HG03520 (cell line): ENCODE measurements at regions not wholly inside any gene's neighbourhood (a gene's known extent, or its start where the extent isn't known, plus 50 kb on each side); places are given as distances from the start of the nearest gene placed in this dataset.
"Not testable (repeated sequence)": the region's sequence is repeated elsewhere in the genome, so short reads cannot be mapped to it uniquely, and the experiment has no call there.

ENCODE experiments used
- ATAC-seq: cut with Tn5 transposase; IDR thresholded peaks from one replicate; pipeline ENCODE4 v1.9.1; 2021; ENCODE audit warnings: mild to moderate bottlenecking, moderate library complexity; ENCODE audit not compliant: unreplicated experiment

DNA sequence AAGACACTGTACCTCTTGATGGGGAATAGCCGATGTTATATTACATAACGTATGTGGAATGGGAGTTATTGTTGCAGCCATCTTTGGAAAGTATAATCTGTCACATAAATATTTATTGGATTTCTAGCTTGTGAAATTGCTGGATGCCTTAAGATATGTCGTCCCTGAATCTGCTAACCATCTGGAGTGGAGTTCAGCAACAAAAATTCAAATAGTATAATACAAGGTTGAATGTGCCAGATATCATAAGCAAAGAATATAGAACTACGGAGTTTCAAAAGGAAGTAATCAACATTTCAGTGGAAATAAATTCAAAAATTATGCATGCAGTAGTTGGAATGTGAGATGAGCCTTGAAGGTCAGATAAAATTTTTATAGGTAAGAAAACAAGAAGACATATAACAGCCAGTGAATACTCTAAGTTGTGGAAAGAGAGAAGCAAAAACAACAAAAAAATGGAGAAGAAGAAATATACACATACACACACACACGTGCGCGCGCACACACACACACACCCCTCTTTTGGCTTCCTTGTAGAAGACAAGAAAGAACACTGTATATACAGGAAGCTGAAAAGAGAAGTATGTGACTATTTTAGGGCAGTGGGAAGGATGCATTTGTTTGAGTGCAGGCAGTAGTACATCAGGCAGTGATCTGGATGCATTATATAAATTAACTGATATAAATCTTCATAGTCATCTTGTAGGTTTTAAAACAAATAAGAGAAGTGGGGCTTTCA, 516.7 kb downstream of the KCNT2 start:
- ATAC-seq: no peak

DNA sequence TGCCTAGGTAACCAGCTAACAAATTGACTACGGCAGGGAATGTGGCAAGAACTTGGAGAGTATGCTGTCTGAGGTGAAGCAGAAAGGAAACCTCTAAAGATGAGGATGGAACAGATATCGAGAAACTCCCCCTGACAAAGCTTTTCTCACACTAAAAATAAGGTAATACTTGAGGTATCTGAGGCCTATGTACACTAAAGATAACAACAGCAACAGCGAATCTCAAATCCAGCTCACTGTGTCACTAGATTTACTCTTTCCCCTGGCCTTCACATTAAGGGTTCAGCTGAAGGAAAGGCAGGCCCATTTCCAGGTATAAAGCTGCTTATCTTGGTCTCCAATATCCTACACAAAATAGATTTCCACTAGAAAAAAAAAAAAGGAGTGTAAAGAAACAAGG, 518.0 kb downstream of the KCNT2 start:
- no peak for ATAC-seq

DNA sequence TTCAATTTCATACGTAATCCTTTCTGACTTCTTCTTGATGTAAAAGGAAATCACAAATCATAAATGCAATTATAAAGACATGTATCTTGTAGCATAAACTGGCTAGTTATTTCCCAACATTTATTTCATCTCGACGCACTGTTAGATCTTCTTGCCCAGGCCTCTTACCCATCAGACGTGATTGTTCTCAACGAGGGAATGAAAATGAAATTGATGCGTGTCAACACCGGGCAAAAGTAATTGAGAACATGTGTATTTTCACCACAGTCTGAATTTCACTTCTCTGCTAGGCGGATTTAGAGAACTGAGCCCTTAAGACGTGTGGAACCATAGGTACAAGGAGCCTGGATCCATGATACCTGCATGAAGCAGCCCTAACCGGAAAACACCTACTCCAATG, 519.7 kb downstream of the KCNT2 start:
- no peak for ATAC-seq

DNA sequence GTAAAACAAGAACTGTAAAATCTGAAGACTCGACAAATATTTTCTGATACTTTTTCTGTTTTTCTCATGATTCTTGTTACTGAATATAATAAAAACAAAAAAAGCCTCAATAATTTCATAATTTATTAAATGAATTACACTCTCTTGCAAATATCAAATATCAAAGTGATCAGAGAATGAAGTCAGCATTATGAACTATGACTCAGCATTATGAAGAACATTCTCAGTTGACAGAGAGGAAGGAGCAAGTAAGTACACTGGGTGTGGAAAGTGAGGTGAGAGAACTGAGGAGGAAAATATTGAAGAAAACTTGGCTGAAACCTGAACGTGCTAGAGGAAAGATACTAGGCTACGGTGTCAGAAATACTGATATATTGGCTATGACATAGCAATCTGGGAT, 529.5 kb downstream of the KCNT2 start:
- ATAC-seq: no peak

DNA sequence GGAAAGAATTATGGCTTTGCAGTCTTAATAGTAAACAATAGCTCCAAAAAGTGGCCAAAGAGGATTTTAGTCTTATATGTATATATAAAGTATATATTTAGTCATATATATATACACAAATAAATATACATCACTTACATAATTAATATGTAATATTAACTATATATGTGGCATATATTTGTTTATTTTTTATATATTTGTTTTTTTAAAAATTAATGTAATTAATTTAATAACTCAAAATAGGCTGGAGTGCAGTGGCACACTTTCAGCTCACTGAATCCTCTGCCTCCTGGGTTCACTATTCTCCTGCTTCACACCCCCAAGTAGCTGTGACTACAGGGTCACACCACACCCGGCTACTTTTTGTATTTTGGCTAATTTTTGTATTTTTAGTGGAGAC, 532.6 kb downstream of the KCNT2 start:
- ATAC-seq: no peak

DNA sequence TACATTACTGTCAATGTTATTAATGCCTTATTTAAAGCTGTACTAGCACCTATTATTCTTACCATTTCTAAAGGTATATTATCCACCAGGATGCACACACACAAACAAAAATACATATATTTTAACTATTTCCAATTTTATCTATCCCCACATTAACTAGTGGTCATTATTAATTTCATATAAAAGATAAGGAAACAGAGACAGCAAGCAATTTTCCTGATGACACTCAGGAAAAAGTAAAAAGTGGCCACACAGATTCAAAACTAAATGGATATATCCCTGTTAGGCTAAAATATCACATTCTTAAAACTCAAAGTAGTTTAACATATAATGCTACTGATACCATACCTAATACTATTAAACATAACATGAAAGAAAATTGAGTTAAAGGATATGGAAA, 534.1 kb downstream of the KCNT2 start:
- no peak for ATAC-seq

DNA sequence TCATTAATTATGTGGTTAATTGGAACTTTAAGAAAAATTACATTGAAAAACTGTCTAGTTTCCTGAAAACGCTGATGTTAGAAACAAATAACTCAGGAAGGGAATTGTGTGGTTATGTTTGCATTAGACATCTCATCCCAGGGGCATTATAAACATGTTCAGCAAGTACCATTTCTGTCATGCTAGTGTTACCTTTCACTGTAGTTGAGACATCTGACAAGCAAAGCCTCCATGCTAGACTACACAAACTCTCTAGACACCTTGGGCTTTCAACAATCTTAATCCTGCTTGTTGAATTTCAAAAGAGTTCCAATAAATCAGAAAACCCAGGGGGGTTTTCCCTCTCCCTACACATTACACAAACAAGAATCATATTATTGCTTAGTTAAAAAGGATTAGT, 536.8 kb downstream of the KCNT2 start:
- ATAC-seq: no peak

DNA sequence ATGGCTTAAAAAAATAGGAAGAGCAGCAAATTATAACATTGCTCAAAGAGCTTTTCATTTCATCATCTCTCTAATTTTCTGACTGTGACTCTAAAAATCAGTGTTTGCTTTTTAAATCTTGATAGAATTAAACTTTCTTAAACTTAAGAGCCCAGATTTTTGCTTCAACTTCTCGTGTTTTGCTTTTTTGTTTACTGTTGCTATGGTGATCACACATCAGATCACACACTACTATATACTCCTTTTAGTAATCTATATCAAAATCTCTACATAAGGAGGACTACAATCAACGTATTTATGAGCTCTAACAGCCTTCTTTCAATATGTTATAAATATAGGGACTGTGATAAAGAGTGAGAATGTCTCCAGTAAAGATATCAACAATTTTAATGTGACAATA, 537.3 kb downstream of the KCNT2 start:
- no peak for ATAC-seq

DNA sequence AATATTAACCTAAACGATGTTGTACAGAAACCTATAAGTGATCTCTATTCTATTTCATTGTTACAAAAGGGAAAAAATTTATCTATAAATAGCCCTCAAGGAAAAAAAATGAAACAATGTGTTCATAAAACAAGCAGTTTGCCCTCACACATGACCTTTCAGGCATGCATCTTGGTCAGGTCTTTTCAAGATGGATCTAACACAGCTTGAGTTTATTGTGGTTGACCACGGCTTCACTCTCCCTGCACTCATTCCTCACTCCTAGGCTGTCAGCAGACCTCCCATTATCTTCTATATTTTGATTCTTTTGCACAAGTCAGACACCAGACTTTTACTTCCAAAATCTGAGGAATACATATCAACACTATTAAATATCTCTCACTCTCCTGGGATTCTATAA, 544.3 kb downstream of the KCNT2 start:
- ATAC-seq: no peak

DNA sequence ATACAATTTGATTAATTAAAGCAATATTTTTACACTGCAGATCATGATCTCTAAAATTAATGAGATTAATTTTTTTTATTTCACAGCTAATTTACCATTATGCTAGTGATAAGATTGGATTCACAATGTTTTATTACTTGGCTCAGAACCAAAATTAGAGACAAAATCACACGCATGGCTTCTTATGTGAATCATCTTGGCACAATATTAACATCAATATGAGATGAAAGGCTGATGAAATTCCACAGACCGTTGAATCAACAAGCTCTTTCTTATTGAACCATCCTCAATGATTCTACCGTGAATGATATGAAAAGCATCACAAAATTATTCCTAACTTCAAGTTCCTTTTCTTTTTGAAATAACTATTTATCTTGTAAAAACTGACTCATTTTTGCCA, 544.9 kb downstream of the KCNT2 start:
- ATAC-seq: no peak

DNA sequence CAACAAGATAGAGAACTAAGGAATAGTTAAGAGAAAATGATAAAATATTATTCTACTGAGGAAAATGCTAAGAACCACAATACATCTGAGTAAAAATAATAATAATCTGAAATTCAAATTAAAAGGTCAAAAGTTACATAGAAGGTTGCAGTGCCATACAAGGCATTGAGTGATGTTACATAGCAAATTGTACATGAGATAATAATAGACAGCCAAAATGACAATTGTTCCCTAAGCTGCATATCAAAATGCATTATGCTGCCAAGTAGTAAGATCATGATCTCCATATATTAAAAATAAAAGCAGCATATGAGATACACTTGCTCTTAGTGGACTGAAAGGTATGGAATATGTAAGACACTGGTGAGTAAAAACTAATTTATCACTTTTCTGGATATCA, 547.7 kb downstream of the KCNT2 start:
- ATAC-seq: no peak

DNA sequence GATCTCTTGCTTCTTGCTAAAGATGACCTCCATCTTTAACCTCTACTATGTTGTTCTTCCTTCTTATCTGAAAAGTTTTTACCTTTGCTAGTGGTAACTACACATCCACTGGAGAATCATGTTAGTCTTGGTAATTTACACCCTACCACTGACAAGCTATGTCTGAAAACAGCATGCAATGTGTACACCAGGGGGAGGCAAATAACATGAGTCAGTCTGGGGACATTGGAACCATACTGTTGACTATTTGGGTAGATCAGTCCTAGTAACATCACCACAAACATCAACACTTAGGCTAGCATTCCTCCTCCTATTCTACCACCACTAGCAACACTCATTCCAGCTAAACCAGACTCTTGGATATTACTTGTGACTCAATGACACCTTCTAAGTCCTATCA, 549.0 kb downstream of the KCNT2 start:
- no peak for ATAC-seq

DNA sequence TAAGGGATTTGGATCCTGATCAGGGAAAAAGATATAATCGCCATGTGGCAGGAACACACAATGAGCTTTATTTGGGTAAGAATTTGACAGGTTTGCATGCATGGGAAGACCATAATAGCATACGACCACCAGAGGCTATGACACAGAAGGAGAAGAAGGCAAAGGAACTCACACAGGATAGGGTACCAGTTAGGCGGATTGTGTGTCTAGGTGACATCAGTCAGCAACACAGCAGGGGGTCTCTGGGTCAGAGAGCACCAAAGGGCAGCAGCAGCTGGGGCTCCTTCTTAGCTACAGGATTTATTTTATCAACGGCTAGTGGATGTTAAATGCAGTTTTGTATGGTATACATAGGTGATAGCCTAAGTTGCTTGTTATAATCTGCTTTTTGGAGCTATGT, 551.3 kb downstream of the KCNT2 start:
- no peak for ATAC-seq

DNA sequence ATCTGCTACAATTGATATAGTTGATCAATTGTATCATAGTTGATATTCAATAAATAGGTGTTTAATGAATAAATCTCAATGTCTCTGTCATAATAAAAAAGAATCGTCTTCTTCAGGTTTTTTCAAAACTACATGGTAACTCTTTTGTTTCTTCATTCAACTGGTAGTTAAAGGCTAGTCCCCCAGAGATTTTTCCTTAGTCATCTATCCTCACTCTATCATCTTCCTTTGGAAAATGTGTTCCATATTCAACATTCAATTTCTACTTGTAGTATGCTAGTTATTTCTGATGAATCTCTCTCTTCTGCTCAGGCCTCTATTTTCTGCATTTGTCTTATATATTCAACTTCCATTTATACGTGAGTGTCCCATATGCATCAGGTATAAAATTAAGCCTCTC, 558.8 kb downstream of the KCNT2 start:
- ATAC-seq: no peak

DNA sequence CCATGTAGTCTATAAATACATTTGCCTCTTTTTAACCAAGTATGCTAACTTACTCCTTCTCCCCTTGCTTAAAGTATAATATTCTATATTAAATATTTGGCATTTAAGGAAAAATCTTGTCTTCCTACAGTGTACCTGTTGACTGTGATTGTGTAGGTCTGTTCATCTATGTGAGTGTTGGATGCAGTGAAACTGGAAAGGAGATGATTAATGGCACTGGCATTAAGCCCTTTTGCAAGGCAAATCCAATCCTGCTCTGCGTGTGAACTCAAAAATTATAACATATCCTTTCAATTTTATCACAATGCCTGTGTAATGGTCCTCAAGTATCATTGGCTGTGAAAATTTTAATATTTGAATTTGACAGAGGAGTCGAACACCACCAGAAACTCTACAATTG, 565.0 kb downstream of the KCNT2 start:
- ATAC-seq: no peak

DNA sequence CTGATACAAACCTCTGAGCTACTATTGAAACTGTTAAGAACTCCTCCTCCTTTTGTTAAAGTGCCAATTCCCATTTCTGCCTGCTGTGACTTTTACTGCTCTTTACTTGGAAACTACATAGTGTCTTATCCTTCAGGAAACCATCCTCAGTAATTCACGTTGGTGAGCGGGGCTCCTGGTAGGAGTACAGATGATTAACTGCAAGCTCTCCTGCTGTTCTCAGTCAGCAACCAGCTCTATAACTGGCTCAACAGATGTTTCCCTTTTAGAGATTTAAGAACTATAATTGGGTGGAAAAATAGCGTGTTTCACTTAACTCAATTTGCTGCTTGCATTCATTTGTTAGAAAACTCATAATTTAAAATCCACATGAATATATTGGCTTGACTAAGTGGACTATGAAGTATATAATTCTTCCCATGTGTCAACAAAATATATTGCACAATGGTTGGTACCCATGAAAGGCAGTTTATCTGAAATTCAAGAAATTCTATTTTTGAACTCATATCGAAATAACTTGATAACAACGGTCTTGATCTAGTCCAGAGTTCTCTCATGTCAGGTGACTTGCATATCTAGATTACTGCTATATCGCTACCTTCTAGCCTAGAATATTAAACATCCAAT, 574.0 kb downstream of the KCNT2 start:
- no peak for ATAC-seq

DNA sequence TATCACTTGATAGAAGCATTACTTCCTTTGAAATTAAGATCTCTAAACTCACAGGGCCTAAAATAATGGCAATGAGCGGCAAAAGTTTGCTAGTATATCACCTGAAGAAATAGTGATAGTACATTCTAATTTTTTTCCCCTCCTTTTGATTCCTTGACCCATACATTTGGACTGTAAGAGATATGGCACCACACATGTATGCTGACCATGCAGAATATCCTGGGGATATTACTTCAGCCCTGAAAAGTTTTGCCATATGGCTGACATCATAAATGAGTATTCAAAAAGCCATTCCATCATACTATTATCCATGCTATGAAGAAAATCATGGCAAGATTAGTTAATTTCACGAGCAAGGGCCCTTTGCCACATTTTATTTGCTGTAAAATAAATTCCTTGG, 576.9 kb downstream of the KCNT2 start:
- ATAC-seq: not testable (repeated sequence)

DNA sequence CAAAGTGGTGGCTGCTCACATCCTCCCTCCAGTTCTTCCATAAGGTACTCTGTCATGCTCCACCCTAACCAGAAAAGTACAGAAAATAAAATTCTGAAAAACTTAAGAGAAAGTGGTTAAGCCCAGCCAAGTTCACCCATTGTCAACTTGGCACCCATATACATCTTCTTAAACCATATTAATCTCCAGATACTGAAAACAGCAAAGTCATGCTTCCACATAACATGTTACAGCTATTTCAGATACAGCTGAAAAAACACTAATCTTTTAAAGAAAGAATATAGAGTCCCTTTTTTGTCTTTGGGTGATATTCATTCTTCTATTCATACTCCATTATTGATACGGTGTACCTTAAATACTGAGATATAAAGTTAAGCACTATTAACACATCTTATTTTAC, 577.8 kb downstream of the KCNT2 start:
- no peak for ATAC-seq

DNA sequence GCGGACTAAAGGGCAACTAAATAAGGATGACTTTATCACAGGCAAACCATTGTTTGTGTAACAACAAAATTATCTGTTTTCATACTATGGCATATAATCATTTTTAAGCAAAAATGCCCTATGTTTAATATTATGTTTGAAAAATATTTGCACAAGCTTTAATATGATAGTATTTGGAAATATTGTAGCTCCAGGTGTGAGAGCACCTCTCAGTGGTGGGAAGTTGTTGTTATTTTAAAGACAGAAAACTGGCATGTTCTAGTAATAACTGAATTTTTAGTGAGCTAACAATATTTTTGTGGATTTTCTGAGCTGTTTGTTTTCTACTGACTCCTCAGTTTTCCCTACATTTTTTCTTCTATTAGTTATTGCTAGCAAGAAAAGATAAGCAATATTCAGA, 578.8 kb downstream of the KCNT2 start:
- ATAC-seq: no peak

DNA sequence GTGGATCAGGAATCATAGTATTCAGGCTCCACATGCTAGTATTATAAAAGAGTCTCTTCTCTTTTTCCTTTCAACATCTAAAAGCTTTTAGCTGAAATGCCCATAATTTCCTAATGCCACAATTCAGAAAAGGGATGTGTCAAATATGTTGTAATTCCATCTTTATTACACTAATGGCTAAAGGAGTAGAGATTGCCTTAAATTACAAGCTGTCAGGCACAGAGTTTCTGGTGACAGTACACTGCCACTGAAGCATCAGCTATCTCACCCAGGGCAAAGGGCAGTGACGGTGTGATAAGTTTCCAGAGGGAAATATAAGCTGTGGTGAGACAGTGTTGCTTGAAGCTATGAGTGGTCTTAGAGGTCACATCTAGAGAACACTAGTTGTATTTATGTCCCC, 581.1 kb downstream of the KCNT2 start:
- no peak for ATAC-seq

DNA sequence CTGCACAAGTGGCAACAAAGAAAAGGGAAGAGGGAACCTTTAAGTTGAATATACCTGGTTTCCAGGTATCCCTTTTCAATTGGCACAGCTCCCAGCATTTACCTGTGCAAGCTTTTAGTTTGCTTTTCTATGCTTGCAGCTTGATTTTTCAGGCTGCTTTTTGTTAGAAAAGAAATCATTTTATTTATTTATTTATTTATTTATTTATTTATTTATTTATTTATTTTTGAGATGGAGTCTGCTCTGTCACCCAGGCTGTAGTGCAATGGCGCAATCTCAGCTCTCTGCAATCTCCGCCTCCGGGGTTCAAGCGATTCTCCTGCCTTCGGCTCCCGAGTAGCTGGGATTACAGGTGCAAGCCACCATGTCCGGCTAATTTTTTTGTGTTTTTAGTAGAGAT, 587.1 kb downstream of the KCNT2 start:
- not testable (repeated sequence) for ATAC-seq

DNA sequence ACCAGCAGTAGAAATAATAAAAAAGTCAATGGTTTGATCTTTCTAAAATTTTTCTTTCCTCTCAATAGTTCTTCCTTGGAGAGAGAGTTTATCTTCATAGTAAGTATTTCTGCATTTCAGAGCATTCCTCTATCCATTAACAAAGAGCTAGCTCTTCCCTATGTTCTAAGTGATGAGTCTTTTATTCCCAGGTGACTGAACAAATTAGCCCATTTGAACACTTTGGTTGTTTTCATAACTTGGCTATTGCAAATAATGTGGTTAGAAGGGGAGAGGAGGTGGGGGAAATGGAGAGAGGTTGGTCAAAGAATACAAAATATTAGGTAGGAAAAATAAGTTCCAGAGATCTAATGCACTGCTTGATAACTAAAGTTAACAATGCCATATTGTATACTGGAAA, 598.9 kb downstream of the KCNT2 start:
- no peak for ATAC-seq

DNA sequence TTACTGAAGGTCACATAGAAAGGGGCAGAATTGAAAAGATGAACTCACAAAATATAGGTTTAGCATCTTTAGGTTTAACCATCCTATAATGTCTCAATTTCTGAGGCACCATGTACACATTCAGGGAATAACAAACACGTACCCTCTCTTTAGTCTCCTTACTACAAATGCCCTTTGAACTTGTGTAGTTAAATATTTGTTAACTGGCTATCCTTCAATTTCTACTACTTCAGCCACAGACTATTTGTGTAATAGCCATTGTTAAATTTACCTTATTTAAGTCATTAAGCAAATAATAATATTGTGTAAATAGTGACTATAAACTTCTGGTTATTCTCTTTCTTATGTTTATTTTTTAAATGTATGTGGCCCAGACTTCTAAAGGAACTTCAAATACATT, 600.5 kb downstream of the KCNT2 start:
- ATAC-seq: no peak
